ENCODE measurements at regions not wholly inside any gene's neighbourhood (a gene's known extent, or its start where the extent isn't known, plus 50 kb on each side); places are given as distances from the start of the nearest gene placed in this dataset.

DNA sequence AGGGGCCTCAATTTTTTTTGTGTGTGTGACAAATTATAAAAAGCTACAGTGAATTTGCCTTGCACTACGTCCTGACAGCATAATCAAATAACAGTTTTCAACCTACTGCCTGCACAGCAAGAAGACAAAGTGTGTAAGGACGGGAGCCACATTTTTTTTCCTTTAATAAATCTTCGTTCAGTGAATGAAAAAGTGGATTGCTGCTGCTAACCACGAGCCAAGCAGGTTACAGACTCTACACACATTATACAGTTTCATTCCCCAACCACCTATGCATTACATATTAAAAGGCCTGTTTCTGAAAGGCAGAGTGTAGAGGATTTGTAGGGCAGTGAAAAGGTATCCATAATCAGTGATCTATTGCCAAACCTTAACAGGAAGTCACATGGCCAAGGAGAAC, 570.0 kb upstream of the BTBD3 start:
- TF ChIP-seq, protein P1, sequence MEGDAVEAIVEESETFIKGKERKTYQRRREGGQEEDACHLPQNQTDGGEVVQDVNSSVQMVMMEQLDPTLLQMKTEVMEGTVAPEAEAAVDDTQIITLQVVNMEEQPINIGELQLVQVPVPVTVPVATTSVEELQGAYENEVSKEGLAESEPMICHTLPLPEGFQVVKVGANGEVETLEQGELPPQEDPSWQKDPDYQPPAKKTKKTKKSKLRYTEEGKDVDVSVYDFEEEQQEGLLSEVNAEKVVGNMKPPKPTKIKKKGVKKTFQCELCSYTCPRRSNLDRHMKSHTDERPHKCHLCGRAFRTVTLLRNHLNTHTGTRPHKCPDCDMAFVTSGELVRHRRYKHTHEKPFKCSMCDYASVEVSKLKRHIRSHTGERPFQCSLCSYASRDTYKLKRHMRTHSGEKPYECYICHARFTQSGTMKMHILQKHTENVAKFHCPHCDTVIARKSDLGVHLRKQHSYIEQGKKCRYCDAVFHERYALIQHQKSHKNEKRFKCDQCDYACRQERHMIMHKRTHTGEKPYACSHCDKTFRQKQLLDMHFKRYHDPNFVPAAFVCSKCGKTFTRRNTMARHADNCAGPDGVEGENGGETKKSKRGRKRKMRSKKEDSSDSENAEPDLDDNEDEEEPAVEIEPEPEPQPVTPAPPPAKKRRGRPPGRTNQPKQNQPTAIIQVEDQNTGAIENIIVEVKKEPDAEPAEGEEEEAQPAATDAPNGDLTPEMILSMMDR (IDR thresholded peaks at IDR 0.05): no peak
- no peak for TF ChIP-seq POLR2A (IDR thresholded peaks at IDR 0.05)

Measured in sigmoid colon (tissue), 3 donors.